DOHH2 (cell line): ENCODE measurements at regions not wholly inside any gene's neighbourhood (a gene's known extent, or its start where the extent isn't known, plus 50 kb on each side); places are given as distances from the start of the nearest gene placed in this dataset.

Source experiments
- H3F3A ChIP-seq: fragments of 200-600 bp; sonication (generic), shearing (Covaris generic); 2 replicates; pipeline ENCODE4 v1.6.0; 2016; ENCODE audit warnings: antibody characterized with exemption, mild to moderate bottlenecking; ENCODE audit not compliant: control insufficient read depth, insufficient read depth
- H3K27ac ChIP-seq: fragments of 200-600 bp; sonication (generic); 2 replicates; pipeline ENCODE4 v1.5.1; 2014; ENCODE audit warnings: low read depth, mild to moderate bottlenecking, low read length, moderate library complexity
- H3K27me3 ChIP-seq: fragments of 200-600 bp; sonication (generic); 2 replicates; pipeline ENCODE4 v1.6.1; 2014; ENCODE audit warnings: mild to moderate bottlenecking, low read length, mixed read lengths; ENCODE audit not compliant: control insufficient read depth
- H3K36me3 ChIP-seq: fragments of 200-600 bp; sonication (generic); 2 replicates; pipeline ENCODE4 v1.6.1; 2014; ENCODE audit warnings: mild to moderate bottlenecking, low read length, moderate library complexity, mixed read lengths; ENCODE audit not compliant: control insufficient read depth
- H3K4me1 ChIP-seq: fragments of 200-600 bp; sonication (generic); 2 replicates; pipeline ENCODE4 v1.6.1; 2014; ENCODE audit warnings: mild to moderate bottlenecking, low read length, mixed read lengths; ENCODE audit not compliant: control insufficient read depth
- H3K4me2 ChIP-seq: fragments of 200-600 bp; sonication (generic); 2 replicates; pipeline ENCODE4 v1.6.0; 2014; ENCODE audit warnings: mild to moderate bottlenecking, low read length, moderate library complexity
- H3K4me3 ChIP-seq: fragments of 200-600 bp; sonication (generic); 2 replicates; pipeline ENCODE4 v1.5.1; 2014; ENCODE audit warnings: mild to moderate bottlenecking, low read length, mixed read lengths
- H3K79me2 ChIP-seq: fragments of 200-600 bp; sonication (generic); 2 replicates; pipeline ENCODE4 v1.6.1; 2014; ENCODE audit warnings: mild to moderate bottlenecking, low read length, mixed read lengths; ENCODE audit not compliant: control insufficient read depth
- H3K9me2 ChIP-seq: fragments of 200-600 bp; sonication (generic); replicated peaks from 2 replicates; pipeline ENCODE4 v1.6.1; 2014; ENCODE audit warnings: mild to moderate bottlenecking, low read length, mixed read lengths; ENCODE audit not compliant: control insufficient read depth
- H3K9me3 ChIP-seq: fragments of 200-600 bp; sonication (generic); 2 replicates; pipeline ENCODE4 v1.6.1; 2014; ENCODE audit warnings: antibody characterized with exemption, low read length, mixed read lengths; ENCODE audit not compliant: control insufficient read depth, insufficient read depth
- H4K20me1 ChIP-seq: fragments of 200-600 bp; sonication (generic); 2 replicates; pipeline ENCODE4 v1.6.0; 2014; ENCODE audit warnings: low read depth, mild to moderate bottlenecking, antibody characterized with exemption, low read length, moderate library complexity; ENCODE audit not compliant: control insufficient read depth, insufficient read depth
- CTCF ChIP-seq: fragments of 200-600 bp; sonication (generic); IDR thresholded peaks from one replicate; pipeline ENCODE4 v1.5.1; 2014; ENCODE audit warnings: antibody characterized with exemption, mild to moderate bottlenecking, low read depth, low read length; ENCODE audit not compliant: poor library complexity, severe bottlenecking
- EZH2phosphoT487 ChIP-seq: fragments of 200-600 bp; sonication (generic); IDR thresholded peaks from 2 replicates; pipeline ENCODE4 v1.6.1; 2017; ENCODE audit warnings: borderline replicate concordance, mild to moderate bottlenecking, antibody characterized with exemption, low read length, moderate library complexity, mixed read lengths

GRCh38 chr5:54738118-54738972 is 220.8 kb downstream of the SNX18 start:
- no peaks in the 10 kb centered on the region for H3K36me3 ChIP-seq
- no peaks in the 10 kb centered on the region; the same call in 1 of the 2 replicates for H3K27me3 ChIP-seq
- H3K9me2 ChIP-seq = no peaks in the 10 kb centered on the region
- H3K4me1 ChIP-seq = no peaks in the 10 kb centered on the region
- H3K4me2 ChIP-seq = no peak overlapping the region
- no peaks in the 10 kb centered on the region for H3K9me3 ChIP-seq
- no peaks in the 10 kb centered on the region for H3F3A ChIP-seq
- H3K79me2 ChIP-seq = no peaks in the 10 kb centered on the region
- no peak for TF ChIP-seq EZH2phosphoT487
- no peak for TF ChIP-seq CTCF
- no peaks in the 10 kb centered on the region for H4K20me1 ChIP-seq
- no peak overlapping the region for H3K4me3 ChIP-seq
- H3K27ac ChIP-seq = no peak overlapping the region

- no peaks in the 10 kb centered on the region for H3K4me1 ChIP-seq
- no peak for TF ChIP-seq EZH2phosphoT487
- TF ChIP-seq CTCF = no peak
- H3K9me2 ChIP-seq = no peaks in the 10 kb centered on the region
- no peaks in the 10 kb centered on the region; the same call in 1 of the 2 replicates for H3K27me3 ChIP-seq
- H3K27ac ChIP-seq = no peak overlapping the region
- no peaks in the 10 kb centered on the region for H3K9me3 ChIP-seq
- no peak overlapping the region for H3K4me3 ChIP-seq
- no peaks in the 10 kb centered on the region for H3K36me3 ChIP-seq
- H3F3A ChIP-seq = no peaks in the 10 kb centered on the region
- no peaks in the 10 kb centered on the region for H4K20me1 ChIP-seq
- H3K4me2 ChIP-seq = no peak overlapping the region
- H3K79me2 ChIP-seq = no peaks in the 10 kb centered on the region
Measured at GRCh38 chr5:54736003-54736797, 218.6 kb downstream of the SNX18 start.

- Histone ChIP-seq H3K79me2 (no peaks in the 10 kb centered on the region), H3K27me3 (no peaks in the 10 kb centered on the region; the same call in 1 of the 2 replicates), H4K20me1 (no peaks in the 10 kb centered on the region), H3K27ac (no peak overlapping the region), H3F3A (no peaks in the 10 kb centered on the region), H3K4me3 (no peak overlapping the region), H3K9me2 (no peaks in the 10 kb centered on the region), H3K9me3 (no peaks in the 10 kb centered on the region), H3K36me3 (no peaks in the 10 kb centered on the region), H3K4me1 (no peaks in the 10 kb centered on the region), H3K4me2 (no peak overlapping the region)
- TF ChIP-seq EZH2phosphoT487 = no peak
- TF ChIP-seq CTCF = no peak
Measured at GRCh38 chr5:54733101-54733500, 215.5 kb downstream of the SNX18 start.
